Adrenal gland (tissue), 9 donors: ENCODE measurements at regions not wholly inside any gene's neighbourhood (a gene's known extent, or its start where the extent isn't known, plus 50 kb on each side); places are given as distances from the start of the nearest gene placed in this dataset.

ENCODE experiments used
- DNase-seq, 7 donors: peaks; one replicate each; pipeline ENCODE4 v3.0.0-alpha.2; 2019 to 2020
- H3K27ac ChIP-seq, 5 donors: fragments of 200-600 bp; sonication (generic) in 4 of 5; 1 replicate in 3 of 5; 2 replicates in 2 of 5; pipeline versions ENCODE4 v1.5.1 to v1.8.0; 2016 to 2020; ENCODE audit warnings: mild to moderate bottlenecking in 1 of 5
- H3K27me3 ChIP-seq: fragments of 200-600 bp; 2 replicates; pipeline ENCODE4 v1.8.0; 2021
- H3K36me3 ChIP-seq, 2 donors: fragments of 200-600 bp; replicated peaks in 1 of 2; 1 replicate in 1 of 2; 2 replicates in 1 of 2; pipeline versions ENCODE4 v1.5.1 to v1.8.0; 2018 to 2022
- H3K4me1 ChIP-seq, 2 donors: fragments of 200-600 bp; replicated peaks in 1 of 2; 1 replicate in 1 of 2; 2 replicates in 1 of 2; pipeline versions ENCODE4 v1.5.1 to v1.8.0; 2018 to 2021
- H3K4me3 ChIP-seq, 4 donors: fragments of 200-600 bp; sonication (generic) in 3 of 4; one replicate each; pipeline ENCODE4 v1.5.1; 2016 to 2018
- H3K9me3 ChIP-seq, 3 donors: fragments of 200-600 bp; sonication (generic) in 1 of 3; replicated peaks in 1 of 3; 1 replicate in 2 of 3; 2 replicates in 1 of 3; pipeline versions ENCODE4 v1.5.1 to v1.8.0; 2016 to 2021
- CTCF ChIP-seq, 6 experiments: fragments of 450-650 bp in 4 of 6; fragments of 200-600 bp in 2 of 6; sonication (generic) in 1 of 6; IDR thresholded peaks; 1 replicate in 5 of 6; 2 replicates in 1 of 6; pipeline versions ENCODE4 v1.5.1 to v1.8.0; 2016 to 2021; ENCODE audit warnings: antibody characterized with exemption in 6 of 6, mild to moderate bottlenecking in 2 of 6, moderate library complexity in 1 of 6
- POLR2A ChIP-seq, 2 donors: fragments of 450-650 bp; IDR thresholded peaks; one replicate each; pipeline ENCODE4 v1.6.1; 2017; ENCODE audit warnings: antibody characterized with exemption in 2 of 2, mild to moderate bottlenecking in 2 of 2, moderate library complexity in 1 of 2
- WGBS, 4 donors: extraction: QIAGEN DNeasy Blood & Tissue Kit in 2 of 4; methylation state at CpG; one replicate each; pipeline versions ENCODE4 v1.1.5 to v1.1.7; 2013 to 2017; 5-methylcytosine and 5-hydroxymethylcytosine counted together
- intact Hi-C, 2 donors: fragments of 100-400 bp; cut with DNase I; formaldehyde crosslinking; loops; one replicate each; pipeline versions ENCODE4 v1.14.1 to v1.15.0; 2022 to 2023
- donor health status: healthy with polysubstance abuse.
- donor health status: Bipolar disorder and iron deficiency.
- donor health status: DM: yes; HTN: yes; CAD: no.
- donor health status: DM: no; HTN: no; CAD: no.
- donor health status: DM: no; HTN: no; CAD: no.

- Histone ChIP-seq H3K27me3 (peaks cover 17% of the 10 kb centered on the region), H3K4me3 (no peak overlapping the region), H3K4me1 (peaks cover 4 to 7% of the 10 kb centered on the region in 2 donors), H3K9me3 (no peaks in the 10 kb centered on the region), H3K36me3 (no peaks in the 10 kb centered on the region), H3K27ac (no peak overlapping the region)
- no peak for DNase-seq
- intact Hi-C loops = no loop called here
- 42 to 69% (median 48%) methylated on average over 9 to 15 of the region's 15 CpGs for WGBS, 4 donors
- no peak for TF ChIP-seq POLR2A (IDR thresholded peaks at IDR 0.05)
- TF ChIP-seq CTCF (IDR thresholded peaks at IDR 0.05) = no peak
These were observed 264.4 kb downstream of the CTTN start for GRCh38 chr11:70662691-70663098.

- Histone ChIP-seq H3K27ac (no peak overlapping the region), H3K4me1 (peaks cover 4 to 7% of the 10 kb centered on the region in 2 donors), H3K36me3 (no peaks in the 10 kb centered on the region), H3K9me3 (no peaks in the 10 kb centered on the region), H3K4me3 (no peak overlapping the region), H3K27me3 (peaks cover 17% of the 10 kb centered on the region)
- TF ChIP-seq POLR2A (IDR thresholded peaks at IDR 0.05) = no peak
- TF ChIP-seq CTCF (IDR thresholded peaks at IDR 0.05) = no peak
- DNase-seq = no peak
- intact Hi-C loops = no loop called here
- 80 to 88% (median 85%) methylated on average over 5 of the region's 5 CpGs; no CpG with 5 or more reads in 1 of the 4 donors for WGBS, 4 donors
These were observed 265.5 kb downstream of the CTTN start for GRCh38 chr11:70663815-70664214.

GRCh38 chr11:70666311-70666710 is 268.0 kb downstream of the CTTN start:
- 72 to 87% (median 84%) methylated on average over 6 to 8 of the region's 8 CpGs for WGBS, 4 donors
- peaks cover 4 to 7% of the 10 kb centered on the region in 2 donors for H3K4me1 ChIP-seq
- intact Hi-C loops = no loop called here
- H3K27me3 ChIP-seq = peaks cover 14% of the 10 kb centered on the region
- no peaks in the 10 kb centered on the region for H3K9me3 ChIP-seq
- no peak overlapping the region for H3K27ac ChIP-seq
- no peak overlapping the region for H3K4me3 ChIP-seq
- H3K36me3 ChIP-seq = no peaks in the 10 kb centered on the region
- TF ChIP-seq POLR2A (IDR thresholded peaks at IDR 0.05) = no peak
- no peak for TF ChIP-seq CTCF (IDR thresholded peaks at IDR 0.05)
- DNase-seq = no peak

- H3K4me1 ChIP-seq = no peaks in the 10 kb centered on the region
- no peaks in the 10 kb centered on the region for H3K36me3 ChIP-seq
- H3K4me3 ChIP-seq = no peak overlapping the region
- H3K27me3 ChIP-seq = peaks cover 13% of the 10 kb centered on the region
- intact Hi-C loops = no loop called here
- H3K27ac ChIP-seq = no peak overlapping the region
- no peak for DNase-seq
- WGBS, 4 donors = 56 to 87% (median 83%) methylated on average over 3 to 4 of the region's 4 CpGs
- TF ChIP-seq CTCF (IDR thresholded peaks at IDR 0.05) (no peak), POLR2A (IDR thresholded peaks at IDR 0.05) (no peak)
- no peaks in the 10 kb centered on the region for H3K9me3 ChIP-seq
These were observed 269.4 kb downstream of the CTTN start for GRCh38 chr11:70667767-70668166.
